Smooth muscle cell (in vitro differentiated cells): ENCODE measurements at regions not wholly inside any gene's neighbourhood (a gene's known extent, or its start where the extent isn't known, plus 50 kb on each side); places are given as distances from the start of the nearest gene placed in this dataset.

Experiments used
- DNase-seq: peaks from one replicate; lab custom pipeline; 2025; ENCODE audit not compliant: unreplicated experiment; lab: John Stamatoyannopoulos, UW
- H2AFZ ChIP-seq: fragments of 200-600 bp; sonication (generic); 2 replicates; pipeline ENCODE4 v1.6.0; 2016; ENCODE audit warnings: antibody characterized with exemption, low read depth, mild to moderate bottlenecking
- H3F3A ChIP-seq: fragments of 200-600 bp; sonication (generic); 2 replicates; pipeline ENCODE4 v1.6.0; 2017; ENCODE audit warnings: antibody characterized with exemption, low read depth
- H3K27ac ChIP-seq: fragments of 200-600 bp; sonication (generic); 2 replicates; pipeline ENCODE4 v1.5.1; 2016; ENCODE audit warnings: low read depth, mild to moderate bottlenecking
- H3K27me3 ChIP-seq: fragments of 200-600 bp; sonication (generic); 2 replicates; pipeline ENCODE4 v1.6.1; 2016; ENCODE audit warnings: low read depth, mild to moderate bottlenecking
- H3K36me3 ChIP-seq: fragments of 200-600 bp; sonication (generic); 2 replicates; pipeline ENCODE4 v1.5.1; 2016; ENCODE audit warnings: low read depth
- H3K4me1 ChIP-seq: fragments of 200-600 bp; sonication (generic); 2 replicates; pipeline ENCODE4 v1.5.1; 2016; ENCODE audit warnings: low read depth
- H3K4me2 ChIP-seq: fragments of 200-600 bp; sonication (generic); 2 replicates; pipeline ENCODE4 v1.6.0; 2016; ENCODE audit warnings: mild to moderate bottlenecking
- H3K4me3 ChIP-seq: fragments of 200-600 bp; sonication (generic); 2 replicates; pipeline ENCODE4 v1.5.1; 2016; ENCODE audit warnings: mild to moderate bottlenecking
- H3K79me2 ChIP-seq: fragments of 200-600 bp; sonication (generic); 2 replicates; pipeline ENCODE4 v1.6.0; 2016; ENCODE audit warnings: low read depth, mild to moderate bottlenecking
- H3K9ac ChIP-seq: fragments of 200-600 bp; sonication (generic); 2 replicates; pipeline ENCODE4 v1.6.0; 2016; ENCODE audit warnings: low read depth
- H3K9me3 ChIP-seq: fragments of 200-600 bp; sonication (generic); replicated peaks from 2 replicates; pipeline ENCODE4 v1.5.1; 2016; ENCODE audit warnings: low read depth
- H4K20me1 ChIP-seq: fragments of 200-600 bp; sonication (generic); 2 replicates; pipeline ENCODE4 v1.6.0; 2016; ENCODE audit warnings: low read depth
- CTCF ChIP-seq: fragments of 200-600 bp; sonication (generic); IDR thresholded peaks from 2 replicates; pipeline ENCODE4 v1.5.1; 2017; ENCODE audit warnings: borderline replicate concordance, mild to moderate bottlenecking, antibody characterized with exemption; ENCODE audit not compliant: insufficient read depth, poor library complexity, severe bottlenecking
- WGBS: methylation state at CpG from one replicate; pipeline ENCODE4 v1.1.7; 2016; ENCODE audit warnings: low lambda C conversion rate; 5-methylcytosine and 5-hydroxymethylcytosine counted together

GRCh38 chr10:83647526-83647925 lies 491.8 kb upstream of the GHITM start:
- Histone ChIP-seq H3K27ac (no peak overlapping the region), H3K79me2 (no peaks in the 10 kb centered on the region), H3K9ac (no peak overlapping the region), H3F3A (no peaks in the 10 kb centered on the region), H3K4me3 (no peak overlapping the region), H3K9me3 (no peaks in the 10 kb centered on the region), H2AFZ (no peak overlapping the region), H3K36me3 (no peaks in the 10 kb centered on the region), H3K4me1 (no peaks in the 10 kb centered on the region), H3K27me3 (peaks cover 2% of the 10 kb centered on the region), H3K4me2 (no peak overlapping the region), H4K20me1 (no peaks in the 10 kb centered on the region)
- no peak for TF ChIP-seq CTCF
- no peak for DNase-seq

DNA sequence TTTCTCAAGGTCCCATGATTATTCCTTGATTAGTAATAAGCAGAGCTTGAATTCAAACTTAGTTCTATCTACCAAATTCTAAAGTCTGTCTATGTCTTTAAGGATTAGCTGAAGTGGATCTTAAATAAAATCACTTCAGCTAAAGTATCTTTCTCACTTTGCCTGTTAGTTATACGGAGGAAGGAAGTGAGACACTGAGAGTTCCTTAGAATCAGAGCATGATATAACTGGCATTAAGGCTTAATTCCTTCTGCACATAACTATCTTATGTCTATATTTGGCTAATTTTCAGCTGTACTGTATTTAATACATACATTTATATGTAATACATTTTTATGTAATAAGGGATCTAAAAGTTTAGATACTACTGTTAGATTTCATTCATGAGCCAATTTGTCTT lies 491.1 kb upstream of the GHITM start:
- 50% methylated on average over 1 of the region's 1 CpG for WGBS

DNA sequence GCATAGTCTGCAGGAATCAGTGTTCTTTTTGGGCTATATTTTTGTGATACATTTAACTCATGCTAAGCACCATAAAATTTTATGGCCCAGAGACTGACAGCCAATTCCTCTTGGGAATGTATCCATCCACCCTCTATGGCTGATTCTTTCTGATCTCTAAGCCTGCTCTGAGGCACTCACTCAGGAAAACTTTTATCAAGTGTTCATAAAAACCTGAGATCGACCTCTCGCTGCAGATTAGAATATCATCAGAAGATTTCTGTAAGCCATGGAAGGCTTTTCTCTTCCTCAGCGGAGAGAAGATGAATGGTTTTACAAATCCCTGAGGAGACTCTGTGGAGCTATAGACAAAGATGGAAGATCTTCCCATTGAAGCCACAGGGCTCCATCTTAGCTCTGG lies 489.8 kb upstream of the GHITM start:
- Histone ChIP-seq H3K4me1 (no peaks in the 10 kb centered on the region), H3K27me3 (no peaks in the 10 kb centered on the region), H3F3A (no peaks in the 10 kb centered on the region), H2AFZ (peak overlapping the region; percentile 62), H4K20me1 (no peaks in the 10 kb centered on the region), H3K27ac (no peak overlapping the region), H3K36me3 (no peaks in the 10 kb centered on the region), H3K9me3 (no peaks in the 10 kb centered on the region), H3K9ac (no peak overlapping the region), H3K4me2 (no peak overlapping the region), H3K4me3 (no peak overlapping the region), H3K79me2 (no peaks in the 10 kb centered on the region)
- no peak for TF ChIP-seq CTCF
- no peak for DNase-seq
- 34% methylated on average over 3 of the region's 3 CpGs for WGBS

More for the DNA sequence above, 491.1 kb upstream of the GHITM start:
- Histone ChIP-seq H3K27ac (no peak overlapping the region), H4K20me1 (no peaks in the 10 kb centered on the region), H3K9me3 (no peaks in the 10 kb centered on the region), H3K4me2 (no peak overlapping the region), H3K79me2 (no peaks in the 10 kb centered on the region), H3F3A (no peaks in the 10 kb centered on the region), H3K36me3 (no peaks in the 10 kb centered on the region), H3K27me3 (no peaks in the 10 kb centered on the region), H2AFZ (no peak overlapping the region), H3K4me3 (no peak overlapping the region), H3K9ac (no peak overlapping the region), H3K4me1 (no peaks in the 10 kb centered on the region)
- TF ChIP-seq CTCF, result no peak
- no peak for DNase-seq

DNA sequence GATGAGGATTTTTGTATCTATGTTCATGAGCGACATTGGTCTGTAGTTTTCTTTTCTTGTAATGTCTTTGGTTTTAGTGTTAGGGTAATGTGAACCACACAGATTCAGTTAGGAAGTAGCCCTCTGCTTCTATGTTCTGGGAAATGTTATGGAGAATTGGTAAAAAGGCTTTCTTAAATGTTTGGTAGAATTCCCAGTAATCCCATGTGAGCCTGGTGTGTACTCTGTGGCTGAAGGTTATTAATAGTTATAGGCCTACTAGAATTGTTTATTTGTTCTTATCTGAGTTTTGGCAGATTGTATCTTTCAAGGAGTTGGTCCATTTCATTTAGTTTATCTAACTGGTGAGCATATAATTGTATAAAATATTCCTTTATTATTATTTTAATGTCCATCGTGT lies 484.6 kb upstream of the GHITM start:
- H3K4me3 ChIP-seq, result no peak overlapping the region
- no peak overlapping the region for H3K9ac ChIP-seq
- no peak for TF ChIP-seq CTCF
- H3K4me2 ChIP-seq, result no peak overlapping the region
- no peaks in the 10 kb centered on the region for H3F3A ChIP-seq
- no peaks in the 10 kb centered on the region for H3K27me3 ChIP-seq
- H3K79me2 ChIP-seq, result no peaks in the 10 kb centered on the region
- no peaks in the 10 kb centered on the region for H3K36me3 ChIP-seq
- no peak overlapping the region for H3K27ac ChIP-seq
- no peak for DNase-seq
- H3K9me3 ChIP-seq, result no peaks in the 10 kb centered on the region
- WGBS, result 96% methylated on average over 2 of the region's 2 CpGs
- H2AFZ ChIP-seq, result no peak overlapping the region
- H3K4me1 ChIP-seq, result no peaks in the 10 kb centered on the region
- no peaks in the 10 kb centered on the region for H4K20me1 ChIP-seq
